ACHN (cell line): ENCODE measurements at regions not wholly inside any gene's neighbourhood (a gene's known extent, or its start where the extent isn't known, plus 50 kb on each side); places are given as distances from the start of the nearest gene placed in this dataset.
"Not testable (repeated sequence)": the region's sequence is repeated elsewhere in the genome, so short reads cannot be mapped to it uniquely, and the experiment has no call there.

Experiments used
- DNase-seq: peaks from one replicate; pipeline ENCODE4 v3.0.0-alpha.2; 2015
- in situ Hi-C: cut with HindIII; loops from 2 replicates; pipeline ENCODE4 v1.10.0; 2017; ENCODE audit warnings: low sequenced_read_pairs, low pct_ligation_motif_present, low pct_unique_long_range_greater_than_20kb

GRCh38 chr5:143533978-143534760 is 130.7 kb upstream of the NR3C1 start:
- DNase-seq, result no peak
- in situ Hi-C loops, result no loop called here

GRCh38 chr5:143533475-143533874 is 130.0 kb upstream of the NR3C1 start:
- in situ Hi-C loops, result no loop called here
- DNase-seq, result no peak

GRCh38 chr5:143527808-143528207 is 124.3 kb upstream of the NR3C1 start:
- in situ Hi-C loops, result no loop called here
- no peak for DNase-seq

GRCh38 chr5:143525176-143525575 is 121.7 kb upstream of the NR3C1 start:
- DNase-seq, result no peak
- in situ Hi-C loops, result no loop called here

GRCh38 chr5:143524338-143524945 is 121.0 kb upstream of the NR3C1 start:
- DNase-seq, result no peak
- in situ Hi-C loops, result no loop called here

- no peak for DNase-seq
- in situ Hi-C loops, result no loop called here
Measured at GRCh38 chr5:143521846-143522400, 118.4 kb upstream of the NR3C1 start.

GRCh38 chr5:143521141-143521540 is 117.7 kb upstream of the NR3C1 start:
- in situ Hi-C loops, result no loop called here
- DNase-seq, result no peak

- DNase-seq, in situ Hi-C loops: not testable (repeated sequence)
Measured at GRCh38 chr5:143519215-143519614, 115.7 kb upstream of the NR3C1 start.

GRCh38 chr5:143517824-143518223 is 114.3 kb upstream of the NR3C1 start:
- in situ Hi-C loops, result not testable (repeated sequence)

GRCh38 chr5:143516249-143516648 is 112.8 kb upstream of the NR3C1 start:
- no peak for DNase-seq
- in situ Hi-C loops, result no loop called here

More at GRCh38 chr5:143517824-143518223, 114.3 kb upstream of the NR3C1 start:
- not testable (repeated sequence) for DNase-seq

GRCh38 chr5:143515829-143516228 is 112.3 kb upstream of the NR3C1 start:
- DNase-seq, result no peak
- in situ Hi-C loops, result no loop called here

GRCh38 chr5:143514616-143515335 is 111.3 kb upstream of the NR3C1 start:
- in situ Hi-C loops, result no loop called here
- no peak for DNase-seq

- in situ Hi-C loops, result no loop called here
- no peak for DNase-seq
Measured at GRCh38 chr5:143513720-143514119, 110.2 kb upstream of the NR3C1 start.

GRCh38 chr5:143511736-143512135 is 108.2 kb upstream of the NR3C1 start:
- no peak for DNase-seq
- in situ Hi-C loops, result no loop called here

- DNase-seq, result no peak
- in situ Hi-C loops, result no loop called here
Measured at GRCh38 chr5:143509758-143510221, 106.3 kb upstream of the NR3C1 start.

- in situ Hi-C loops, result no loop called here
- peak; percentile 87 for DNase-seq
Measured at GRCh38 chr5:143506836-143507552, 103.5 kb upstream of the NR3C1 start.

GRCh38 chr5:143505934-143506333 is 102.4 kb upstream of the NR3C1 start:
- no peak for DNase-seq
- in situ Hi-C loops, result no loop called here

GRCh38 chr5:143505354-143505753 is 101.9 kb upstream of the NR3C1 start:
- DNase-seq, result no peak
- in situ Hi-C loops, result no loop called here
